EL (cell line): ENCODE measurements at regions not wholly inside any gene's neighbourhood (a gene's known extent, or its start where the extent isn't known, plus 50 kb on each side); places are given as distances from the start of the nearest gene placed in this dataset.

Experiments
- DNase-seq: peaks from one replicate; pipeline ENCODE4 v3.0.0-alpha.2; 2016

DNA sequence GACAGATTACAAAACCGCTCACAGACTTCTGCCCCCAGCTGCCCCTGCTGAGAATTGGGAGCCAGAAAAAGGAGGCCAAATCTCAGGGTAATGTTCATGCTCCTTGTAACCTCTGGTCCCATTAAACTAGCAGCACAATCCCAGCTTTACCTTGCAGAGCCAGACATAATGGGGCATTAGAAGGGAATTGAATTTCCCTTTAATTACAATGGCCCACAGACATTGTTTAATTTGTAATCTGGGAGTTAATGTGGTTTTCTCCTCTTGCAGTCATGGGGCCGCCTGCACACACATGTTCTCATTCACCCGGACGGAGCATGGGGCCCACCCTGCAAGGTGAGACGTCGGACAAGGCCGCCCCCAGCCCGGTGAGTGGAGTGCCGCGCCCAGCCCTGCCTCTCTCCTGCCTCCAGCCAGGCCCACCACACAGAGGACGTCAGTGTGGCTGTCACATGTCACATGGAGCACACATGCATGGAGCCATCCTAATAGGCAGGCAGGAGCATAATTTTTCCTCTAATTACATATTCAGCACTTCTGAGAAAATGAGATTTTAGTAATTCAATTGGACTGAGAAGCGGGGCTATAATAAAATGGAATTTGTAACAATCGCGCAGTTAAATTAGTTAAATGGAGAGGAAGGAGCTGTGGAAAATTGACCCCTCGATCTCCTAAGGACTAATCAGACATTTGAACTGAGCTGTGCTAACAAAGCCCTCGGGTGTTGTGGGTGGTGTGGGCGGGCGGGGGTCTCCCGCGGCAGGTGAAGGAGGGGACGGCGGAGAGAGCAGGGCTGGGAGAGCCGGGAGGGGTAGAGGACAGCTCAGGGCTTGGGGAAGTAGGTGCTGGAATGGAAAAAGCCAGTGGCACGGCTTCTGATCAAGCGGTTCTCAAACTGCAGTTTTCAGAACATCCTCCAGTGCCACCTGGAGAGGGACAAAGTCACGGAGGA is 87.7 kb downstream of the ENGASE start:
- DNase-seq = no peak

DNA sequence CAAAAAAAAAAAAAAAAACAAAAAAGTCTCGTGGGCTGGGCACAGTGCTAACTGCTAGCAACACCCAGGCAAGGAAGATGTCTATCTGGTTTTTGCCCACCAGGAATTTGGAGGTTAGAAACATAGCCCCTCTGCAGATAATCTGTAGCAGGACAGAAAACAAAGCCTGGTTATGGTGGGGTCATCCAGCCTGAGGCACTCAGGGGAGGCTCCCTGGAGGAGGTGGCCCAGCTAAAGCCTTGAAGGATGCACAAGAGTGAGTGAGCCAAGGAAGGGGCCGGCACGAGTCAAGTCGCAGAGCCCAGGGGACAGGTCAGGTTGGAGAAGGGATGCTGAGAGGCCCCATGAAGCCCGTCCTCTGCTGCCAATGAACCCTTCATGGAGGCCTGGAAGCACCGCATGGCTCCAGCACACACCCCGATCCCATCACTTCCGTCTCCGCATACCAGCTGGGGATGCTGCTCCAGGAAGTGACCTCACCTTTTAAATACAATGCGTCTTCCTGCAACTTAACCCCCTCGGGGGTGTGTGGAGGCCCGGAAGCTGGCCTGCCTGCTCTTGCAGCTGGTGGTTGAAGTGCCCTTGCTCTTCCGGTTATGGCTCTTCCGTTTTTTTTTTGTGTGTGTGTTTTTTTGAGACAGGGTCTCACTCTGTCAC is 86.5 kb downstream of the ENGASE start:
- peak; percentile 35 for DNase-seq

DNA sequence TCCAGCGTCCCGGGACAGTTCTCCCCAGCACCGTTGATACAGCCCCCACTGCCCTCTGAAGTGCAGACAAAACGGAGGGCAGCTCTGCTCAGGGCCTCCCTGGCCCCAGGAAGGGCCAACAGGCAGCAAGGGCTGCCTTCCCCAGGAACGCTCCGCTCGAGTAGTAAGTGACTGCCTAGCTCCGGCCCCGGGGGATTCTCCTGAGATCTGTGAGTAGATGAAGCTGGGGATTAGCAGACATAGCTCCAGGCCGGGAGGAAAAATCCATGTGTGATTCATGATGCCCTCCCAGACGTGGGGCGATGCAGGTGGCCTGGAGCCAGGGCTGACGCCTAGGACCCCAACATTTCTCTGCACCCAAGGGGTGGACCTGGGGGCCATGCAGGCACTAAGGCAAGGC is 85.3 kb downstream of the ENGASE start:
- no peak for DNase-seq

DNA sequence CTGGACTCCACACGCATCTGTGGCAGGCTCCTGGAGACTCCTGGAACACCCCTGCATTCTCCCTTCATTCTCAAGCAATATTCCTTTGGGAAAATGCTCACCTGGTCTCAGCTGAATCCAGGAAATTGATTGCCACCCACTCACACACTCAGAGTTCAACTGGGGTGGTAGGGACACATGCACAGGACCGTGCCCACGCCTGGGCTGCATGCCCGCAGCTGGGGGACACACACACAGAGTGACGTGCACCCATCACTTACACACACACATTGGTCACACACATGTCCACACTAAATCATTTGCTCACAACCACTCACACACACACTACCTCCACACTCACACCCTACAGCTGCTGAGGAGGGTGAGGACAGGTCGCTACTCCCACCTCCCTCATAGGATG is 84.8 kb downstream of the ENGASE start:
- no peak for DNase-seq

DNA sequence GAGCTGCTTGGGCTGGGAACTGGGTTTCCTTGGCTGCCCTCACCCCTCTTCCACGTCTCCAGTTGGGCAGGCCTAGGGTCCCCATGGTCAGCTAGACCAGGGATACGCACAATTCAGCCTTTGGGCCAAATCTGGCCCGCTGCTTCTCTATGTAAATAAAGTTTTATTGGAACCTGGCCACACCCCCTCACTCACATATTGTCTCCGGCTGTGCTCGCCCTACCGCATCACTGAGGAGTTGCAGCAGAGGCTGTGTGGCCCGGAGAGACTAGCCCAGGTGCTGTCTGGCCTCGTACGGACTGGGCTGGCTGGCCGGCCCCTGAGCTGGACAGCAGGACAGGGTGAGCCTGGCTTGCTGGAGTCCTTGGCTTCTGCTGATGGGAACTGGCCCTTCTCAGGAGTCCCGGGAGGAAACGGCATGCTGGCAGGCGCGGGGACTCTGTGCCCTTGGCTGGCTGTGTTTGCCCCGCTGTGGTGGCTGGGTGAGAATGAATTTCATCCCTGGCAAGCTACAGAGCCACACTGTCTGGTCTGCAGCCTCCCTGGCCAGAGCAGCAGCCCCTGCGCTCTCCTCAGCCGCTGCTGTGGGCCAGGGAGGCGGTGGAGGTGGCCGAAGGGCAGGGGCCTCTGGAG is 82.0 kb downstream of the ENGASE start:
- no peak for DNase-seq

- no peak for DNase-seq
These were observed 81.1 kb downstream of the ENGASE start for GRCh38 chr17:79155701-79156100.

- no peak for DNase-seq
These were observed 80.4 kb downstream of the ENGASE start for GRCh38 chr17:79154951-79155585.

DNA sequence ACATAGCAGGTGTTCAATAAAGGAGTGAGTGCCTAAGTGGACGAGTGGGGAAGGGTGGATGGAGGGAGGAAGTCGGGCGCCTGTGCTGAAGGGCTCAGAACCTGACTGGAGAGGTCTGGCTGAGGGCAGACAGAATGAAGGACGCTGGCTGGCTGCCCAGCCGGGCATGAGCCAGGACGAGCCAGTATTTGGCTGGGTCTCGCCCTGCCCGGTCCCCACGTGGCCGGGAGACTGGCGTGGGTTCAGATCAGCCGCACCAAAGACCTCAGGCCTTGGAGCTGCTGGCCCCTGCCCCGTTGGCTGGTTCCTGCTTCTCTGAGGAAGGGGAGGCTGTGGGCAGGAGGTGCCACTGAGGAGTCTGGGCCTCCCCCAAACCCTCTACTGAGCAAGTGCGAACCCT is 79.8 kb downstream of the ENGASE start:
- no peak for DNase-seq

GRCh38 chr17:79153367-79154130 is 78.9 kb downstream of the ENGASE start:
- DNase-seq = no peak

GRCh38 chr17:79152636-79153035 is 78.0 kb downstream of the ENGASE start:
- no peak for DNase-seq

GRCh38 chr17:79152110-79152509 is 77.5 kb downstream of the ENGASE start:
- DNase-seq = no peak

- no peak for DNase-seq
These were observed 76.2 kb downstream of the ENGASE start for GRCh38 chr17:79150799-79151198.

GRCh38 chr17:79150035-79150733 is 75.6 kb downstream of the ENGASE start:
- DNase-seq = no peak

DNA sequence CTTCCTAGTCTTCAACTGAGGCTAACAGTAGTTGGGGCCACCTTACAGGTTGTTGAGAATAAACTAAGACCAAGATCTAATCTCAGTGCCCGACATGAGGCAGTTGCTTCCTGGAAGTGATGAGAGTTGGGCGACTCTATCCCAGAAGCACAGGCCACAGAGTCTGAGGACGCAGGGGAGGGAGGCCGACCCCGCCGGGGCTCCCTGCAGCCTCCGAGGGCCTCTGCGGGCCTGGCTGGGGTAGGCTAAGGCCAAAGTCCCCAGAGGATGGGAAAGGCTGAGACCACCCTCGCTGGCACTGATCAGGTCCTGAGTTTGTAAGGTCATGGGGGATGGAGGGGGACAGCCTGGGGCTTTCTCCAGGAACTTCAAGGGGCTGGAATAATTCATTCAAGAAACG is 74.0 kb downstream of the ENGASE start:
- no peak for DNase-seq

DNA sequence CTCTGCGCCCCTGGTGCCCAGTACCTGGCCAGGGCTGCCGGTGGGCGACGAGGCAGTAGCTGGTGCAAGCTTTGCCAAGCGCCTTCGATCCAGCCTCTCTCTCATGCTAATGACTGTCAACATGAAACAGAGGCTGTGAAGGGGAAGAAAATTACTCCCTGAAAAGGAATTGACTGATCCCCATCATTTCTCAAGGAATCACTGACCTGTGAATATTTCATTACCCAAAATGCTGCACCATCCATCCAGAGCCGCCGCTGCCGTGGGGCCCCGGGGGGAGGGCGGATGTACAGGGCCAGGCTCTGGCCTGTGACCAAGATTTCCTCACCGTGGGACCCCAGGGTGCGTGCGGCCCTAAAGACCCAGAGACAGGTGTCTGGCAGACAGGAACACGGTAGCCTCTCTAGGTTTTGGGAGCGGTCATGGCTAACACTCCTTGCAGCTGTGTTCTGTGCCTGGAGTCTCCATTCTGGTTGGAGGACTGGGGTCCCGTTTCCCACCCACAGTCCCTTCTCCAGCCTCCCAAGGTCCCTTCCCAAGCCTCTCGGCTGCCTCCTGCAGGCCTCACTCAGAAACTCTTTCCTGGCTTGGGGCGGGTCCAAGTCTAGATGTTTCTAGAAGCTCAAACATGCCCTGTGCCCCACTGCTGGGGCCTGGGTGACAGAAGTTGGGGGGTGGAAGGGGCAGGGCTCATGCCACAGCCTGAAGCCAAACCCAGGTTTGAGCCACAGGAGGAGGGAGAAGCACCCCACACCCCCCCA is 73.3 kb downstream of the ENGASE start:
- no peak for DNase-seq

DNA sequence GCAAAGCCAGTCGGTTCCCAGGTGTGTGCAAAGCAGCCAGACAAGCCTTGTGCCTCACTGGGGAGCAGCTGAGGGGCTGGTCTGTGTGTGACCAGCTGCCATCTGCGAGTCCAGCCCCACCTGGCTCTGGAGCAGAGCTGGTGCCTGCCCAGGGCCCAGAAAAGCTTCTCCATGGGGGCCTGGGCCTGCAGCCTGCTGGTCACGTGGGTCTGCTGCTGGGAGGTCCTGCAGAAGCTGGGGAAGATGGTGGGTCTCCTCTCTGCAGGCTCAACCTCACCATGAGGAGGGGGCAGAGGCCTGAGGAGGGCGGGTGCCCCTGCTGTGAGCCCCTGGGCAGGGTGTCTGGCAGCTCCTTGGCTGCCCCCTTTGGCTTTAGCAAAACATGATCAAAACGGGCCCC is 71.9 kb downstream of the ENGASE start:
- no peak for DNase-seq

GRCh38 chr17:79145548-79145947 is 70.9 kb downstream of the ENGASE start:
- no peak for DNase-seq

GRCh38 chr17:79144133-79144532 is 69.5 kb downstream of the ENGASE start:
- no peak for DNase-seq

GRCh38 chr17:79142375-79142774 is 67.8 kb downstream of the ENGASE start:
- DNase-seq = no peak

- DNase-seq = no peak
These were observed 67.1 kb downstream of the ENGASE start for GRCh38 chr17:79141578-79142355.
